Omental fat pad (tissue), 3 donors: ENCODE measurements at regions not wholly inside any gene's neighbourhood (a gene's known extent, or its start where the extent isn't known, plus 50 kb on each side); places are given as distances from the start of the nearest gene placed in this dataset.

ENCODE experiments used
- ATAC-seq: fragments of 150-250 bp; one replicate; pipeline ENCODE4 v1.9.1; 2016; ENCODE audit warnings: mild to moderate bottlenecking, moderate library complexity; ENCODE audit not compliant: low FRiP score
- DNase-seq: peaks from one replicate; pipeline ENCODE4 v3.0.0-alpha.2; 2019; ENCODE audit warnings: low spot score
- CTCF ChIP-seq, 3 donors: fragments of 450-650 bp; IDR thresholded peaks; one replicate each; pipeline ENCODE4 v1.5.1; 2016 to 2017; ENCODE audit warnings: antibody characterized with exemption in 3 of 3, mild to moderate bottlenecking in 3 of 3, moderate library complexity in 2 of 3

- no peak for TF ChIP-seq CTCF (IDR thresholded peaks at IDR 0.05)
- no peak for ATAC-seq
- no peak for DNase-seq
Measured at GRCh38 chr5:155276231-155276630, 262.7 kb downstream of the KIF4B start.

- TF ChIP-seq CTCF (IDR thresholded peaks at IDR 0.05), result no peak
- ATAC-seq (no peak), DNase-seq (no peak)
Measured at GRCh38 chr5:155278532-155278931, 265.0 kb downstream of the KIF4B start.

GRCh38 chr5:155282503-155283107 is 269.1 kb downstream of the KIF4B start:
- DNase-seq (no peak), ATAC-seq (no peak)
- no peak for TF ChIP-seq CTCF (IDR thresholded peaks at IDR 0.05)

- ATAC-seq (no peak), DNase-seq (no peak)
- no peak for TF ChIP-seq CTCF (IDR thresholded peaks at IDR 0.05)
Measured at GRCh38 chr5:155285706-155286105, 272.2 kb downstream of the KIF4B start.

GRCh38 chr5:155290937-155291336 is 277.4 kb downstream of the KIF4B start:
- no peak for TF ChIP-seq CTCF (IDR thresholded peaks at IDR 0.05)
- ATAC-seq (no peak), DNase-seq (no peak)

GRCh38 chr5:155293605-155294178 is 280.1 kb downstream of the KIF4B start:
- no peak for ATAC-seq
- TF ChIP-seq CTCF (IDR thresholded peaks at IDR 0.05), result no peak

GRCh38 chr5:155295111-155295510 is 281.6 kb downstream of the KIF4B start:
- DNase-seq, result no peak
- ATAC-seq, result no peak
- no peak for TF ChIP-seq CTCF (IDR thresholded peaks at IDR 0.05)

More at GRCh38 chr5:155293605-155294178, 280.1 kb downstream of the KIF4B start:
- no peak for DNase-seq
